ENCODE measurements at regions not wholly inside any gene's neighbourhood (a gene's known extent, or its start where the extent isn't known, plus 50 kb on each side); places are given as distances from the start of the nearest gene placed in this dataset.
A peak's percentile ranks its signal among the peaks of the same experiment; 100 is the strongest.
"Not testable (repeated sequence)": the region's sequence is repeated elsewhere in the genome, so short reads cannot be mapped to it uniquely, and the experiment has no call there.

GRCh38 chr5:56397796-56398195, 164.7 kb upstream of the ANKRD55 start:
- H3K9me3 ChIP-seq (ENCODE audit: insufficient read depth, low read depth, low read length); H3K18ac ChIP-seq (ENCODE audit: low read length); H3K4me2 ChIP-seq (ENCODE audit: low read length); H4K91ac ChIP-seq (ENCODE audit: low read depth, low read length); H3K79me2 ChIP-seq (ENCODE audit: control insufficient read depth, insufficient read depth, low read length, poor library complexity); H3K4ac ChIP-seq (ENCODE audit: low read depth, low read length); H3K4me1 ChIP-seq (ENCODE audit: control insufficient read depth in 1 of 2, insufficient read depth in 2 of 2, low read length in 2 of 2); H2BK5ac ChIP-seq (ENCODE audit: low read depth, low read length, poor library complexity); H4K8ac ChIP-seq (ENCODE audit: low read depth, low read length); H3K4me3 ChIP-seq (ENCODE audit: low read depth, low read length); H2BK120ac ChIP-seq (ENCODE audit: insufficient read depth, low read length, poor library complexity); H3K14ac ChIP-seq (ENCODE audit: low read length); H4K12ac ChIP-seq (ENCODE audit: low read depth, low read length); H3K79me1 ChIP-seq (ENCODE audit: low read length); H3K9ac ChIP-seq (ENCODE audit: low read length); H2AFZ ChIP-seq (ENCODE audit: insufficient read depth, low read length, poor library complexity); H3K27me3 ChIP-seq (ENCODE audit: insufficient read depth, low read length); DNase-seq; H2BK12ac ChIP-seq (ENCODE audit: low read length); H3K23ac ChIP-seq (ENCODE audit: low read length); H3K27ac ChIP-seq (ENCODE audit: low read depth, low read length); H3K36me3 ChIP-seq (ENCODE audit: control insufficient read depth in 1 of 2, insufficient read depth in 2 of 2, low read length in 2 of 2); H2AK5ac ChIP-seq (ENCODE audit: low read length): not testable (repeated sequence)
- no CpG with 5 or more reads among the region's 24 CpGs for WGBS (ENCODE audit: extremely low coverage, insufficient coverage, insufficient read length)

GRCh38 chr5:56396634-56397033, 163.5 kb upstream of the ANKRD55 start:
- no peaks in the 10 kb centered on the region for H3K9me3 ChIP-seq (ENCODE audit: insufficient read depth, low read depth, low read length)
- H2AFZ ChIP-seq (ENCODE audit: insufficient read depth, low read length, poor library complexity): no peak overlapping the region
- H3K27me3 ChIP-seq (ENCODE audit: insufficient read depth, low read length): no peaks in the 10 kb centered on the region
- H3K27ac ChIP-seq (ENCODE audit: low read depth, low read length): no peak overlapping the region
- H3K9ac ChIP-seq (ENCODE audit: low read length): no peak overlapping the region
- no peak for DNase-seq
- H4K91ac ChIP-seq (ENCODE audit: low read depth, low read length): no peak overlapping the region
- no peak overlapping the region for H4K8ac ChIP-seq (ENCODE audit: low read depth, low read length)
- no peak overlapping the region for H2BK5ac ChIP-seq (ENCODE audit: low read depth, low read length, poor library complexity)
- H3K18ac ChIP-seq (ENCODE audit: low read length): no peak overlapping the region
- H3K79me2 ChIP-seq (ENCODE audit: control insufficient read depth, insufficient read depth, low read length, poor library complexity): no peaks in the 10 kb centered on the region
- H2BK12ac ChIP-seq (ENCODE audit: low read length): no peak overlapping the region
- H3K79me1 ChIP-seq (ENCODE audit: low read length): no peaks in the 10 kb centered on the region
- no peak overlapping the region for H4K12ac ChIP-seq (ENCODE audit: low read depth, low read length)
- H3K36me3 ChIP-seq (ENCODE audit: control insufficient read depth in 1 of 2, insufficient read depth in 2 of 2, low read length in 2 of 2): no peaks in the 10 kb centered on the region
- no peaks in the 10 kb centered on the region for H3K4me1 ChIP-seq (ENCODE audit: control insufficient read depth in 1 of 2, insufficient read depth in 2 of 2, low read length in 2 of 2)
- H3K4me2 ChIP-seq (ENCODE audit: low read length): no peak overlapping the region
- no peak overlapping the region for H2BK120ac ChIP-seq (ENCODE audit: insufficient read depth, low read length, poor library complexity)
- H3K4ac ChIP-seq (ENCODE audit: low read depth, low read length): no peak overlapping the region
- H2AK5ac ChIP-seq (ENCODE audit: low read length): no peak overlapping the region
- no peak overlapping the region for H3K14ac ChIP-seq (ENCODE audit: low read length)
- no peak overlapping the region for H3K23ac ChIP-seq (ENCODE audit: low read length)
- no peak overlapping the region for H3K4me3 ChIP-seq (ENCODE audit: low read depth, low read length)

- H2AK5ac ChIP-seq (ENCODE audit: low read length): no peak overlapping the region
- H3K4me2 ChIP-seq (ENCODE audit: low read length): no peak overlapping the region
- H3K18ac ChIP-seq (ENCODE audit: low read length): no peak overlapping the region
- H3K4ac ChIP-seq (ENCODE audit: low read depth, low read length): no peak overlapping the region
- no peak overlapping the region for H3K9ac ChIP-seq (ENCODE audit: low read length)
- no peak for DNase-seq
- H3K36me3 ChIP-seq (ENCODE audit: control insufficient read depth in 1 of 2, insufficient read depth in 2 of 2, low read length in 2 of 2): no peaks in the 10 kb centered on the region
- H4K12ac ChIP-seq (ENCODE audit: low read depth, low read length): no peak overlapping the region
- H2BK12ac ChIP-seq (ENCODE audit: low read length): no peak overlapping the region
- no peak overlapping the region for H2AFZ ChIP-seq (ENCODE audit: insufficient read depth, low read length, poor library complexity)
- no peak overlapping the region for H4K91ac ChIP-seq (ENCODE audit: low read depth, low read length)
- H2BK5ac ChIP-seq (ENCODE audit: low read depth, low read length, poor library complexity): no peak overlapping the region
- no peaks in the 10 kb centered on the region for H3K4me1 ChIP-seq (ENCODE audit: control insufficient read depth in 1 of 2, insufficient read depth in 2 of 2, low read length in 2 of 2)
- H3K9me3 ChIP-seq (ENCODE audit: insufficient read depth, low read depth, low read length): peaks cover 2% of the 10 kb centered on the region
- H3K79me2 ChIP-seq (ENCODE audit: control insufficient read depth, insufficient read depth, low read length, poor library complexity): no peaks in the 10 kb centered on the region
- peaks cover 5% of the 10 kb centered on the region for H3K79me1 ChIP-seq (ENCODE audit: low read length)
- no peak overlapping the region for H3K14ac ChIP-seq (ENCODE audit: low read length)
- H4K8ac ChIP-seq (ENCODE audit: low read depth, low read length): no peak overlapping the region
- no peak overlapping the region for H3K23ac ChIP-seq (ENCODE audit: low read length)
- no peaks in the 10 kb centered on the region for H3K27me3 ChIP-seq (ENCODE audit: insufficient read depth, low read length)
- no peak overlapping the region for H2BK120ac ChIP-seq (ENCODE audit: insufficient read depth, low read length, poor library complexity)
- no CpG with 5 or more reads among the region's 2 CpGs for WGBS (ENCODE audit: extremely low coverage, insufficient coverage, insufficient read length)
- no peak overlapping the region for H3K27ac ChIP-seq (ENCODE audit: low read depth, low read length)
- H3K4me3 ChIP-seq (ENCODE audit: low read depth, low read length): no peak overlapping the region
Observed at GRCh38 chr5:56389261-56389660, 156.1 kb upstream of the ANKRD55 start.

- Histone ChIP-seq H4K8ac (ENCODE audit: low read depth, low read length) (no peak overlapping the region), H4K91ac (ENCODE audit: low read depth, low read length) (no peak overlapping the region), H2AK5ac (ENCODE audit: low read length) (no peak overlapping the region), H3K79me2 (ENCODE audit: control insufficient read depth, insufficient read depth, low read length, poor library complexity) (no peaks in the 10 kb centered on the region), H3K9ac (ENCODE audit: low read length) (no peak overlapping the region), H3K9me3 (ENCODE audit: insufficient read depth, low read depth, low read length) (peaks cover 2% of the 10 kb centered on the region), H2AFZ (ENCODE audit: insufficient read depth, low read length, poor library complexity) (no peak overlapping the region), H3K4me1 (ENCODE audit: control insufficient read depth in 1 of 2, insufficient read depth in 2 of 2, low read length in 2 of 2) (no peaks in the 10 kb centered on the region), H3K27me3 (ENCODE audit: insufficient read depth, low read length) (no peaks in the 10 kb centered on the region), H3K27ac (ENCODE audit: low read depth, low read length) (no peak overlapping the region), H3K36me3 (ENCODE audit: control insufficient read depth in 1 of 2, insufficient read depth in 2 of 2, low read length in 2 of 2) (no peaks in the 10 kb centered on the region), H3K4ac (ENCODE audit: low read depth, low read length) (no peak overlapping the region), H3K14ac (ENCODE audit: low read length) (no peak overlapping the region), H3K4me2 (ENCODE audit: low read length) (no peak overlapping the region), H2BK5ac (ENCODE audit: low read depth, low read length, poor library complexity) (no peak overlapping the region), H2BK120ac (ENCODE audit: insufficient read depth, low read length, poor library complexity) (no peak overlapping the region), H3K23ac (ENCODE audit: low read length) (no peak overlapping the region), H3K4me3 (ENCODE audit: low read depth, low read length) (no peak overlapping the region), H3K18ac (ENCODE audit: low read length) (no peak overlapping the region), H3K79me1 (ENCODE audit: low read length) (peaks cover 5% of the 10 kb centered on the region), H2BK12ac (ENCODE audit: low read length) (no peak overlapping the region), H4K12ac (ENCODE audit: low read depth, low read length) (no peak overlapping the region)
- DNase-seq: peak in 1 of 2 donors; percentile 18
- no CpG with 5 or more reads among the region's 1 CpG for WGBS (ENCODE audit: extremely low coverage, insufficient coverage, insufficient read length)
Observed at GRCh38 chr5:56388229-56388985, 155.3 kb upstream of the ANKRD55 start.
